Activated naive CD4-positive, alpha-beta T cell treated with anti-CD3 and anti-CD28 coated beads, Interleukin-2, amount 50 U/mL, for 72 hours (primary cell): ENCODE measurements at regions not wholly inside any gene's neighbourhood (a gene's known extent, or its start where the extent isn't known, plus 50 kb on each side); places are given as distances from the start of the nearest gene placed in this dataset.
"Not testable (repeated sequence)": the region's sequence is repeated elsewhere in the genome, so short reads cannot be mapped to it uniquely, and the experiment has no call there.

Experiments used
- ATAC-seq, 2 donors: fragments of 150-1000 bp; cut with Tn5 transposase; 2 replicates each; pipeline ENCODE4 v1.10.0; 2021; ENCODE audit warnings: mild to moderate bottlenecking in 2 of 2, moderate library complexity in 2 of 2
- DNase-seq, 2 donors: peaks; one replicate each; pipeline ENCODE4 v3.0.0; 2021 to 2022; ENCODE audit warnings: low spot score in 2 of 2
- H3K27ac Mint-ChIP-seq, 2 donors: one replicate each; pipeline ENCODE4 v1.8.0; 2022; ENCODE audit warnings: mild to moderate bottlenecking in 2 of 2, mixed read lengths in 2 of 2
- H3K36me3 Mint-ChIP-seq, 2 donors: one replicate each; pipeline ENCODE4 v1.8.0; 2022; ENCODE audit warnings: mixed read lengths in 2 of 2
- H3K9me3 Mint-ChIP-seq, 2 donors: one replicate each; pipeline ENCODE4 v1.8.0; 2022; ENCODE audit warnings: mixed read lengths in 2 of 2

DNA sequence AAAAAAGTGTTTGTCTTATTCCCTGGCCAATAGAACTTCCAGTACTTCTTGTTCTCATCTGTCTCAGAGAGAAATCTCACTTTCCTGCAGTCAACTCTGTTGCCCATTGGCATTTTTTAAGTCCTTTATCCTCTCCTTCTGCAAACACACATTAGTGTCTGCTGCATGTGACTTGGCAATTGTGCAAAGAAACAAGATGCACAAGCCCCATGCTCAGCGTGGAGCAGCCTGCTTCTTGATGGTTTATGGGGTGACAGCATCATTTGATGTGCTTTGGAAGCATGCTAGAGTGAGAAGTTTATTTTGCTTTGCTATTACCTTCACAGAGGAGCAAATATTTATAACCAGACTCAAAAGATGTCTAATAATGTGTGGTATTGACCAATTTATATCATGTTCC, 238.2 kb downstream of the FAT3 start:
- no peak for ATAC-seq
- no peak for DNase-seq
- no peak overlapping the region for H3K27ac Mint-ChIP-seq
- no peaks in the 10 kb centered on the region for H3K36me3 Mint-ChIP-seq
- H3K9me3 Mint-ChIP-seq, result peaks cover 0 to 3% of the 10 kb centered on the region in 2 donors

DNA sequence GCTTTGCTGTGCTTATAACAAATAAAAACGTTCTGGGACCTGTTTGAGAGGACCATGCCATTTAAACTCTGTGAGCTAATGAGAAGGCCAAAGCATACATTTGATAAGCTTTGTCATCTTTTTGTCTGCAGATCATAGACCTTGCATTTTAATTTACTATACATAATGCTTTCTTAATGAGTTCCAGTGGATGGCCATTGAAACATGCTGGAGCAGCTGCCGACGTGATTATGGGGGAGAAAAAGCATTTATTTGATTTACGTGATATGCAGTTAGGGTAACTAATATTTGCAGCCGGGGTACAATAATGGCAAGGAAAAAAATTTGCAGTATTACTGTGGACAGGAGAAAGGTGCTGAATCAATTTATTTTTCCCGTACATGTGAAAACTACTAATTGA, 240.2 kb downstream of the FAT3 start:
- H3K36me3 Mint-ChIP-seq, result no peaks in the 10 kb centered on the region
- H3K27ac Mint-ChIP-seq, result no peak overlapping the region
- no peaks in the 10 kb centered on the region for H3K9me3 Mint-ChIP-seq
- DNase-seq, result no peak
- no peak for ATAC-seq

DNA sequence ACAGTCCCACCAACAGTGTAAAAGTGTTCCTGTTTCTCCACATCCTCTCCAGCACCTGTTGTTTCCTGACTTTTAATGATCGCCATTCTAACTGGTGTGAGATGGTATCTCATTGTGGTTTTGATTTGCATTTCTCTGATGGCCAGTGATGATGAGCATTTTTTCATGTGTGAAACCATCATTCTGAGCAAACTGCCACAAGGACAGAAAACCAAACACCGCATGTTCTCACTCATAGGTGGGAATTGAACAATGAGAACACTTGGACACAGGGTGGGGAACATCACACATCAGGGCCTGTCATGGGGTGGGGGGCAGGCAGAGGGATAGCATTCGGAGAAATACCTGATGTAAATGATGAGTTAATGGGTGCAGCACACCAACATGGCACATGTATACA, 240.8 kb downstream of the FAT3 start:
- H3K36me3 Mint-ChIP-seq, ATAC-seq, H3K27ac Mint-ChIP-seq, H3K9me3 Mint-ChIP-seq, DNase-seq: not testable (repeated sequence)

DNA sequence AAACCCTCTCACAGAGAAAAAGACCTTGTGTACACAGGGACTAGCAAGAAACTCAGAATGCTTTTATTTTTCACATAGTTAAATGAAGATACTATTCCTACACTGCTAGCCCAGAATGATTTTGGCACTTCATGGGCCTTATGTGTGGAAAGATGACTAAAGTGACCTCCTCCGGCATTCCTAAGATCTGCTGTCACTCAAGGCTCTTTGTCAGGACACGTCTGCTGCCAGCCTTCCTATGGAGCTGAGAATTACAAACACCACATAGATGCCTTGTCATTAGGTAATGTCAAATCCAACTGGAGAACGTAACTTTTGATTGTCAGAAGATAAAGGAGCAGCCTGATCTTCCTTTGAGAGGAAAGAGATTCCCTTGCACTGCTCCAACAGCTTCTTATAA, 249.1 kb downstream of the FAT3 start:
- no peak overlapping the region for H3K27ac Mint-ChIP-seq
- DNase-seq, result no peak
- ATAC-seq, result no peak
- H3K36me3 Mint-ChIP-seq, result no peaks in the 10 kb centered on the region
- no peaks in the 10 kb centered on the region for H3K9me3 Mint-ChIP-seq

DNA sequence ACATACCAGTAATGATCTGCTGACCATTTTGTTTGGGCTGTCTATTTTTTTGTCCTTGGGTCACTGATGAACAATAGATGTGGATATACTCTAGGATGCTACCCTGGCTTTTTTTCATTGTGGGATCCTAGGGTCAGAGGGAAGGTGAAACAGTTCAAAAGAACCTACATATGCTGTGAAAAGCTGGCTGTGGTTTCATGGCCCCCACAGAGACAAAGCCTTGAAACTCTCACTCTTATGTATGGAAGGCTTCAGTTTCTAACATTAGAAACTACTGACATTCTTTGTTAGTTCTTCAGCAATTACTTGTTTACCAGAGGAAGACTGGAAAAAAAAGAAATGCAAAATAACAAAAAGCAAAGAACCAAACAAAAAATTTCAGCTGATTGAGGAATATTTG, 250.7 kb downstream of the FAT3 start:
- Mint-ChIP-seq H3K9me3 (peaks cover 4 to 5% of the 10 kb centered on the region in 2 donors), H3K36me3 (no peaks in the 10 kb centered on the region), H3K27ac (no peak overlapping the region)
- DNase-seq (no peak), ATAC-seq (no peak)

DNA sequence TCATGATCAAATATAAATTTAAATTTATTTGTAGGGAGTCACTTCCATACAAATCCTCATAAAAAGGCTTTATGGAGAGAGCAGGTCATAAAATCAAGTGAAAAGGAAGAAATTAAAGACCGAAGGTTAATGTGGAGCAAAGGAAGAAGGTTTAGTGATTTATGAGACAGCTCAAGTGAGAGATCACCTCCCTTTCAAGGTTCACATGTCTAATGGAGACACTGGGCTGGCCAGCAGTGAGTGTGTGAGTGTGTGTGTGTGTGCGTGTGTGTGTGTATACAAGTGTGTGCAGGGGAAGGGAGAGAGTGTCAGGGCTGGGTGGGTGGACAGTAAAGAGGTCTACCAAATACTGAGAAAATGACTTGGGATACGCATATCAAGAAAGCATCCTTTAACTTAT, 251.2 kb downstream of the FAT3 start:
- Mint-ChIP-seq H3K36me3 (no peaks in the 10 kb centered on the region), H3K27ac (no peak overlapping the region), H3K9me3 (peaks cover 4 to 5% of the 10 kb centered on the region in 2 donors)
- ATAC-seq (no peak), DNase-seq (no peak)

DNA sequence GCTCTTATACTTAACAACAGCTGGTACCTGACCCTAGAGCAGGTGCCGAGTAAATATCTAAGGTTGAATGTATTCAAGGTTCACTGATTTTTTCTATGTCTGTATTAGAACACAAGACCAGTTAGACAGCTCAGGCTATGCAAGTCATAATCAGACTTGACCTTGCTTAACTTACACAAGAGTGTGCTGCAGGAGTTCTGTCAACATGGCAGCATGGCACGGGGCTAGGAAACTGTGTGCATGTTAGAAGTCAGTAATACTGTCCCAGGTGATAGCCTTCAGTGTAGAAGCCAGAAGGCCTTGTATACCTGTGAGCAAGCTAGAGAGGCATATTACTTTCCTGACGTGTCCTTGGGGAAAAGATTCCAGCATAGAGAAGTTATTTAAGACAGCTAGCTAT, 253.1 kb downstream of the FAT3 start:
- Mint-ChIP-seq H3K36me3 (no peaks in the 10 kb centered on the region), H3K27ac (no peak overlapping the region), H3K9me3 (peaks cover 4 to 5% of the 10 kb centered on the region in 2 donors)
- ATAC-seq (no peak), DNase-seq (no peak)

DNA sequence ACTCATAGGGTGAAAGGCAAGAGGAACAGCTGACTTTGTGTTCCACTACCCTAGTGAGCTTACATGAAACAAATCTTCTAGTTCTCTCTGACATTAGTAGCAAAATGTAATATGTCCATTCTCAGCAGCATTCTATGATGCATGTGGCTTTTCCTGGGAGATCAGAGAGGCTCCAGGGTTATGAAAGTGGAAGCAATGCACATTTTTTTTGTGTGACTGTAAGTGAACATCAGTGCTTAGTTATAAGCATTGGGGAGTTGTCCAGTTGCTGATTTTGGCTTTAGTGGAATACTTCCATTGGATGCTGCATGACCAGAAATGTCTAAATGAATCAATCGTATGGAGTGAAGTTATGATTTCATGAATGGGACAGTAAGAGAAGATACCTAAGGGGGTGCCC, 255.9 kb downstream of the FAT3 start:
- Mint-ChIP-seq H3K9me3 (peaks cover 4 to 5% of the 10 kb centered on the region in 2 donors), H3K36me3 (no peaks in the 10 kb centered on the region), H3K27ac (no peak overlapping the region)
- DNase-seq (no peak), ATAC-seq (no peak)

DNA sequence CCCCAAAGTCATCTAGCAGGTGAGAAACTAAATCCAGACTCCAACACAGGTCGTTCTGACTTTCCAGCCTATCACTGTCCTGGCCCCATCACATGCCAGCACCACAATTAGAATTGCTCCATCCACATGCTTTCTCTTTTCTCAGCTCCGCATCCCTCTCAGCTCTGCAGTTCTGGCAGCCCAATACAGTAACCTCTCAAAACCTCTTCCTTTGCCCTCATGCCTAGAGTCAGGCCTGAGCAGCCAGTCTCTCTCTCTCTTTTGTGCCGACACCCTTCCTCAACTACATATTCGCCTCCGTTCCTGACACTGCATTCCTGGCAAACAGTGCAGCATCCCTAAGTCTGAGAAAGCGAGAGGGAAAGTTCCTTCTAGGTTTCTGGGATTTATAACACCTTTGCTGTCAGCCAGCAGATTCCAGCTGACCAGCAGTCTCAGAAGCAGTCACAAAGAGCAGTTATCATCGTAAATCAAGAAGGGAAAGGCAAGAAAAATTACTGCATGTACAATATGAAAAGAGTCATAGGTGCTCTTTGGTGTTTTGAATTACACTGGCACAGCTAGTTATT, 258.0 kb downstream of the FAT3 start:
- Mint-ChIP-seq H3K9me3 (peaks cover 4 to 5% of the 10 kb centered on the region in 2 donors), H3K36me3 (no peaks in the 10 kb centered on the region), H3K27ac (no peak overlapping the region)
- DNase-seq (no peak), ATAC-seq (no peak)

DNA sequence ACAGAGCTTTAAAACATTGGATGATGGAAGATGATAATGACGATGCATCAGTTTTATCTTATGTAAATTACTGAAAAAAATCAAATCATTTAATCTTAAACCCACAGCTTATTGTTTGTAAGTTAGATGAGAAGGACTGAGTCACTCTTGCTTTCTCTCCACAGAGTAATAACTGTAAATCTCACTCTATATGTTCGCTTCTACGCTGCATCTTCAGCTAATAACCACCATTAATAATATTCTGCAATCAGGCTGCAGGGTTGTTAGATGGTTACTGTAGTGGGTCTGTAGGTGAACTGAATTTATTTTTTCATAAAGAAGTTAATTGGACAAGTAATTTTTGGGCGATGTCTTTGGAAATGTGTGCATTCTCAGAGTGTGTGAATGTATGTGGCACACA, 260.0 kb downstream of the FAT3 start:
- Mint-ChIP-seq H3K27ac (no peak overlapping the region), H3K9me3 (peaks cover 1% of the 10 kb centered on the region in 2 donors), H3K36me3 (no peaks in the 10 kb centered on the region)
- no peak for ATAC-seq
- DNase-seq, result no peak

DNA sequence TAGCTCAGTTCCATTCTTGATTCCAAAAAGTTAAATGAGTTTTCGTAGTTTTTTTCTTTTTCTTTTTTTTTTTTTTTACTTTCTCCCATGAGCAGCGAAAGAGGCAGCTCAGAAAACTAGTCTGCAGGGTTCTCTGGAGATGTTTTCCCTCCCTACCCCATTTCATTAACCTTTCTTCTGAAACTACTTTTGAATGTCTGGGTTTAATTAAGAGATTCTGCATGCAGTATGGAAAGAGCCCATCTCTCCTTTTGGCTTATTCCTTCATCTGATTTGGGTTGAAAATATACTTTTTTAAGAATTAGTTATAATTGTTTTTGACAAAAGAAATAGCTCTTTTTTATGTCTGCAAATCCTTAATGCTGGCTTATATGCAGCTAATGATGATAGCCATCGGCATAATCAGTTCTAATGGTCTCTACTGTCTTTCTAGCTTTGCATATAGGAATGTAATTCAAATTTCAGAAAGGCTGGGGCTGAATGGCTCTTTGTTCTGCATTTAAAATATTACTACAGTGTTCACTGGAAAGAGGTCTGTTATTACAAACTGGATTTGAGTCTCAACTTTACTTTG, 265.3 kb downstream of the FAT3 start:
- ATAC-seq, result no peak
- Mint-ChIP-seq H3K9me3 (peaks cover 4 to 7% of the 10 kb centered on the region in 2 donors), H3K27ac (no peak overlapping the region), H3K36me3 (no peaks in the 10 kb centered on the region)
- no peak for DNase-seq

DNA sequence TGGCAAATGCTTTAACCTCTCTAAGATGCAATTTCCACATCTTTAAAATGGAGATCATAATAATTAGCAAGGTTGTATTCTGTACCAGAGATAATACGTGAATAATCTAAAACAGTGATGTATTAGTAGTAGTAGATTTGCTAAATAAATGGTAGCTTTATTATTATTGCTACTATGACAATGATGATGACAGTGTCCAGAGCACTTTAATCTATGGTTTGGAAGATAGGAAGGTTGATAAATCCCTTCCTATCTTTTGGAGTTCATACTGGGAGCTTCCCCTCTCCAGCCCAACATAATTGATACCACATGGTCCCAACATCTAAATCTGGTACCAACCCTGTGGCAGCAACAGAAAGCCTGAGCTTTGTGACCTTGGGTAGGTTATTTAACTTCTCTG, 267.8 kb downstream of the FAT3 start:
- peaks cover 7 to 8% of the 10 kb centered on the region in 2 donors for H3K9me3 Mint-ChIP-seq
- no peaks in the 10 kb centered on the region for H3K36me3 Mint-ChIP-seq
- DNase-seq (no peak), ATAC-seq (no peak)
- no peak overlapping the region for H3K27ac Mint-ChIP-seq

DNA sequence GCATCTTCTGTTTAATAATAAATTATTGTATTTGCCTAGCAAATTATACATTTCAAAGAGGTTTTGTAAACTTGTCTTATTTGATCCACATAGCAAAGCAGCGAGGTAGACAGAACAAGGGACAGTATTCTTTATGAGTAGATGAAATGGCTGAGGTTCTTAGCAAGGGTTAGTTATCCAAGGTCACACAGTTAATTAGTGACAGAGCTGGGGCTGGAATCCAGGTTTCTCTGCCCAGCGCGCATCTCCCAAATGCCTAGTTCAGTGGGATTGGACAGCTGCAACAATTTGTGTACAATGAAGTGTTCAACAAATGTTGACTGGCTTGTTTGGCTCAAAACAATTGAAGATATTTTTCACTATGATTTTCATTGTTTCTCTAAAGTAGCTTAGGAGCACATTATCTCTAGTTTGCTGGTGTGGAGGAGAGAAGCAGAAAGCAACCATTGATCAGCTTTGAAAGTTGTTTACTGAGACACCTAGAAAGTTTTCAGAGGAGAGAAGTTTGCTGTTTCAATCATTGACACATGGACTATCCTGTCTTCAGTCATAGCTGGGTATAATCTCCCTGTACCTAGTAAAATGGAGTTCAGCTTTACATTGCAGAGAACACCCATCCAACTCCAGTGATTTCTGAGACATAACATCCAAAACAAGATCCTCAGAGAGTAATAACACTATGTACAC, 270.6 kb downstream of the FAT3 start:
- Mint-ChIP-seq H3K36me3 (no peaks in the 10 kb centered on the region), H3K9me3 (peaks cover 7 to 8% of the 10 kb centered on the region in 2 donors)
- DNase-seq, result no peak

DNA sequence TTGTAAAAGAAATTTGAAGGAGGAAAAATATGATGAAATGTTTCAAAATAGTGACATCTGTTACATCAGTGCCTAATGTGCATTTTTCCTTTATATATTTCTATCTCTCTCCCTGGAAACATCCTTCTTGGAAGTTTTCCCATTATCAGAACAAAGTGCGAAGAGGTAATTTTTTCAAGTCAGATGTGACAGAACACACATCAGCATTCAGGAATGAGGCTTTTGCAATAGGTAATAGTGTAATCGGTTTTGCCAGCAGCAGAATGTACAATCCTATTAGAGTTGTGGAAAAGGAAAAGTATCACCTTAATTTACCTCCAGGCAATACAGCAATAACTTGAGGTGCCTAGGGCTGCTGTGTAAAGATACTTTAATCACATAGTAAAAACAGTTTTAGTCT, 275.8 kb downstream of the FAT3 start:
- DNase-seq (no peak), ATAC-seq (no peak)
- Mint-ChIP-seq H3K9me3 (peaks cover 0 to 4% of the 10 kb centered on the region in 2 donors), H3K36me3 (no peaks in the 10 kb centered on the region), H3K27ac (no peak overlapping the region)

More for the DNA sequence above, 270.6 kb downstream of the FAT3 start:
- ATAC-seq, result no peak
- H3K27ac Mint-ChIP-seq, result no peak overlapping the region

DNA sequence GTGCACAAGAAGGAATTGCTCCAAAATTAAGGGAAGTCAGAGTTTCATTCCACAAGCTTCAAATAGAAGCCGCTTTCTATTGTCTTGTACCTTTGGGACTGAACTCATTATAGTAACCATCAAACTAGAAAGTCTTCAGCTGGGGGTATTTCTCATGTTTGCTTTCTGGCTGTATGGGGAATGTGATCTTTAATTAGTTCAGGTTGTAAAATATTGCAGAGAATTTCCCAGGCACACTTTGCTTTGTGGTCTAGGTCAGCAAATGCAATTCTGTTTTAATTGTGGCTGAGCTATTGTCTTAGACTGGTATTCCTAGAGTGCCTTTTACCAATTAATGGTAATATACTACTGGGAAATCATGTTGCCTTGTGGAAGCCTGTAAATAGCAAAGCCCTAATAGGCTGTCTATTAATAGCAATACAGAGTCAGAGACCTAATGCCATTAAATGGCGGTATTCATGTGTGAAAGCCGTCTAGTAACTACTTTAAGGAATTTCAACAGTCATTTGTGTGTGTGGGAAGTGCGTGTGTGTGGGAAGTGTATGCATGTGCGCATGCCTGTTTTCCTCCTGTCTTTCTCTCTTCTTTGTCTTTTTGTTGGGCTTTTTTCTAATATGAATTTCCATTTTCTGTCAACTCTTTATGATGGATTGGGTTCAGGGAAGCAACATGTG, 276.6 kb downstream of the FAT3 start:
- ATAC-seq (no peak), DNase-seq (no peak)
- peaks cover 0 to 4% of the 10 kb centered on the region in 2 donors for H3K9me3 Mint-ChIP-seq
- no peaks in the 10 kb centered on the region for H3K36me3 Mint-ChIP-seq
- H3K27ac Mint-ChIP-seq, result no peak overlapping the region

DNA sequence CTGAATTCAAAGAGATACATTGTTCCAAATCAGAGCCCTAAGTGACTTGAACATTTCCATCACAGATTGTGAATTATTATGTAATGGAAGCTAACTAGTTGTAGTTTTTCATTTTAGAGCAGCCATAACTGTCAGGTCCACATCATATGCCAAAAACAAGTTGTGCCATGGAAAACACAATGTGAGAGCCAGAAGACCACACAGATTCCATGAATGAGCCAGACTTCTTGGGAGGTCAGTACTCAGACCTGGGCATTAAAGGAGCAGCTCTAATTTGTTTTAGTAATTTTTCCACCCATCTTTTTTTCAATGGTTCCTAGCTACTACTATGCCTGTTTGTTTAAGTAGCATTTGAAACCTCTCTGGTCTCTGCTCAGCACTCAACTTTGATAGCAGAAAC, 279.4 kb downstream of the FAT3 start:
- H3K9me3 Mint-ChIP-seq, result no peaks in the 10 kb centered on the region
- ATAC-seq (no peak), DNase-seq (no peak)
- H3K27ac Mint-ChIP-seq, result no peak overlapping the region
- H3K36me3 Mint-ChIP-seq, result no peaks in the 10 kb centered on the region

DNA sequence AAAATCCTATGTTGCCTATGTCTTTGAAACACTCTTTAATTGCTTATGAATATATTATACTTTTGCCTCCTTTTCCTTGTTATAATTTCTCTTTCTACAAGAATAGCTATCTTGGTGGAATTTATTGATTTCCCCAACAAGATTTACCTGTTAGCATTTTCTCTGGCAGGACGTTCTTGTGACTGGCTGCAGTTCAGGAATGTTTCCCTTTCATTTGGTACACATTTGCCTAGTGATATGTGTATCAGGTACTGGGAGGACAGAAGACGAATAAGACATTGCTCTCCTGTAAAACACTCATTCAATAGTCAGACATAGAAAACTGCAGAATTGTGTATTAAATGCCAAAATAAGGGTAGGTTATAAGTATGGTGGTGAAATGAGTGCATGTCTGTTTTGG, 279.9 kb downstream of the FAT3 start:
- Mint-ChIP-seq H3K36me3 (no peaks in the 10 kb centered on the region), H3K27ac (no peak overlapping the region), H3K9me3 (no peaks in the 10 kb centered on the region)
- no peak for DNase-seq
- no peak for ATAC-seq

DNA sequence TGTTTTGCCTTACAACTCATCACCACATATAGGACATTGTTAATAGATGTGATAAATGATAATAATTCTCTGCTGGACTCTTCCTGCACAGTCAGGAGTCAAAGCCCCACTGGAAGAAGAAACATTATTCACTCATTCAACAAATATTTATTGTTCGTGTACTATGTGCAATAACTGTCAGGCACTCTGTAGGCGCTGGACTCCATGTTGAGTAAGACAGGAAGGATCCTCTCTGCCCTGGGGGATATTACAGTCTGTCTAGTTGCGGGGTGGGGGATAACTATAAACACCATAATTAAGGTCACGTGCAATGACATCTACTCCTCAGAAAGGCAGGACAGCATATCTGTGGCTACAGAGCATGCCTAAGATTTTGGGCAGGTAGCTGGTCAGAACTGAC, 281.1 kb downstream of the FAT3 start:
- no peak for DNase-seq
- no peak for ATAC-seq
- Mint-ChIP-seq H3K9me3 (no peaks in the 10 kb centered on the region), H3K36me3 (no peaks in the 10 kb centered on the region), H3K27ac (no peak overlapping the region)
